Endothelial cell of umbilical vein (primary cell): ENCODE measurements at regions not wholly inside any gene's neighbourhood (a gene's known extent, or its start where the extent isn't known, plus 50 kb on each side); places are given as distances from the start of the nearest gene placed in this dataset.

Experiments used
- CTCF ChIP-seq, 2 donors: IDR thresholded peaks; 1 replicate in 1 of 2; 2 replicates in 1 of 2; pipeline ENCODE4 v1.5.1; 2011; ENCODE audit warnings: low read length in 2 of 2, mild to moderate bottlenecking in 2 of 2, moderate library complexity in 2 of 2, control low read depth in 1 of 2, inconsistent platforms in 1 of 2, low read depth in 1 of 2; ENCODE audit not compliant: insufficient read depth in 1 of 2; ENCODE audit errors: extremely low read depth in 1 of 2
- EZH2 ChIP-seq: IDR thresholded peaks from 2 replicates; pipeline ENCODE4 v1.6.1; 2012; ENCODE audit warnings: borderline replicate concordance, low read depth, mild to moderate bottlenecking, moderate library complexity, low read length, inconsistent platforms; ENCODE audit not compliant: severe bottlenecking
- FOS ChIP-seq: IDR thresholded peaks from 2 replicates; pipeline ENCODE4 v1.6.1; 2011; ENCODE audit warnings: mild to moderate bottlenecking, low read length, moderate library complexity, borderline replicate concordance; ENCODE audit not compliant: insufficient read depth
- GATA2 ChIP-seq: IDR thresholded peaks from 2 replicates; pipeline ENCODE4 v1.7.0; 2011; ENCODE audit warnings: low read depth, mild to moderate bottlenecking, moderate library complexity, mixed read lengths, low read length; ENCODE audit not compliant: insufficient read length, insufficient read depth
- JUN ChIP-seq: IDR thresholded peaks from 2 replicates; pipeline ENCODE4 v1.6.1; 2011; ENCODE audit warnings: borderline replicate concordance, low read depth; ENCODE audit not compliant: insufficient read length, insufficient read depth
- MAX ChIP-seq: IDR thresholded peaks from 2 replicates; pipeline ENCODE4 v1.6.1; 2011; ENCODE audit not compliant: insufficient read depth, insufficient read length
- MYC ChIP-seq: IDR thresholded peaks from one replicate; pipeline ENCODE4 v1.6.1; 2011; ENCODE audit warnings: mild to moderate bottlenecking, low read depth, low read length
- POLR2A ChIP-seq: IDR thresholded peaks from 2 replicates; pipeline ENCODE4 v1.6.1; 2012; ENCODE audit warnings: low read depth, mild to moderate bottlenecking, control low read depth, low read length
- POLR2AphosphoS5 ChIP-seq: IDR thresholded peaks from 2 replicates; pipeline ENCODE4 v1.6.1; 2012; ENCODE audit warnings: low read depth, mild to moderate bottlenecking, control low read depth, low read length, moderate library complexity; ENCODE audit not compliant: insufficient read depth

GRCh38 chr4:137446071-137446470, 86.2 kb downstream of the PCDH18 start:
- TF ChIP-seq POLR2AphosphoS5 (no peak), POLR2A (no peak), CTCF (IDR thresholded peaks at IDR 0.05; ENCODE audit: extremely low read depth in 1 of 2, insufficient read depth in 1 of 2, low read depth in 1 of 2, low read length in 2 of 2) (no peak), EZH2 (no peak), MYC (no peak), MAX (no peak), JUN (no peak), FOS (no peak), GATA2 (no peak)
